ENCODE measurements at regions not wholly inside any gene's neighbourhood (a gene's known extent, or its start where the extent isn't known, plus 50 kb on each side); places are given as distances from the start of the nearest gene placed in this dataset.

- WGBS (ENCODE audit: insufficient coverage, low coverage, low lambda C conversion rate, missing lambda C conversion rate) = 19% methylated on average over 2 of the region's 2 CpGs
- H3K36me3 ChIP-seq = no peaks in the 10 kb centered on the region
- TF ChIP-seq POLR2A (IDR thresholded peaks at IDR 0.05) = no peak
- TF ChIP-seq, protein P1, sequence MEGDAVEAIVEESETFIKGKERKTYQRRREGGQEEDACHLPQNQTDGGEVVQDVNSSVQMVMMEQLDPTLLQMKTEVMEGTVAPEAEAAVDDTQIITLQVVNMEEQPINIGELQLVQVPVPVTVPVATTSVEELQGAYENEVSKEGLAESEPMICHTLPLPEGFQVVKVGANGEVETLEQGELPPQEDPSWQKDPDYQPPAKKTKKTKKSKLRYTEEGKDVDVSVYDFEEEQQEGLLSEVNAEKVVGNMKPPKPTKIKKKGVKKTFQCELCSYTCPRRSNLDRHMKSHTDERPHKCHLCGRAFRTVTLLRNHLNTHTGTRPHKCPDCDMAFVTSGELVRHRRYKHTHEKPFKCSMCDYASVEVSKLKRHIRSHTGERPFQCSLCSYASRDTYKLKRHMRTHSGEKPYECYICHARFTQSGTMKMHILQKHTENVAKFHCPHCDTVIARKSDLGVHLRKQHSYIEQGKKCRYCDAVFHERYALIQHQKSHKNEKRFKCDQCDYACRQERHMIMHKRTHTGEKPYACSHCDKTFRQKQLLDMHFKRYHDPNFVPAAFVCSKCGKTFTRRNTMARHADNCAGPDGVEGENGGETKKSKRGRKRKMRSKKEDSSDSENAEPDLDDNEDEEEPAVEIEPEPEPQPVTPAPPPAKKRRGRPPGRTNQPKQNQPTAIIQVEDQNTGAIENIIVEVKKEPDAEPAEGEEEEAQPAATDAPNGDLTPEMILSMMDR (IDR thresholded peaks at IDR 0.05) = no peak
- no peak overlapping the region for H3K27ac ChIP-seq
- H3K27me3 ChIP-seq = no peaks in the 10 kb centered on the region
- H3K9me3 ChIP-seq = no peaks in the 10 kb centered on the region
- ATAC-seq = no peak
- no peak for DNase-seq
- H3K4me1 ChIP-seq = no peaks in the 10 kb centered on the region
- intact Hi-C loops (cut with DNase I) = no loop called here
- no peak overlapping the region for H3K4me3 ChIP-seq
Measured at GRCh38 chr4:123936621-123937043, 540.0 kb downstream of the SPRY1 start.

GRCh38 chr4:123937581-123937980 lies 541.0 kb downstream of the SPRY1 start:
- no peak overlapping the region for H3K4me3 ChIP-seq
- DNase-seq (no peak), ATAC-seq (no peak)
- 75% methylated on average over 4 of the region's 4 CpGs for WGBS (ENCODE audit: insufficient coverage, low coverage, low lambda C conversion rate, missing lambda C conversion rate)
- no peaks in the 10 kb centered on the region for H3K4me1 ChIP-seq
- H3K36me3 ChIP-seq = no peaks in the 10 kb centered on the region
- no peaks in the 10 kb centered on the region for H3K27me3 ChIP-seq
- no peak overlapping the region for H3K27ac ChIP-seq
- no peaks in the 10 kb centered on the region for H3K9me3 ChIP-seq
- intact Hi-C loops (cut with DNase I) = no loop called here
- TF ChIP-seq, protein P1 (IDR thresholded peaks at IDR 0.05) = no peak
- no peak for TF ChIP-seq POLR2A (IDR thresholded peaks at IDR 0.05)

DNA sequence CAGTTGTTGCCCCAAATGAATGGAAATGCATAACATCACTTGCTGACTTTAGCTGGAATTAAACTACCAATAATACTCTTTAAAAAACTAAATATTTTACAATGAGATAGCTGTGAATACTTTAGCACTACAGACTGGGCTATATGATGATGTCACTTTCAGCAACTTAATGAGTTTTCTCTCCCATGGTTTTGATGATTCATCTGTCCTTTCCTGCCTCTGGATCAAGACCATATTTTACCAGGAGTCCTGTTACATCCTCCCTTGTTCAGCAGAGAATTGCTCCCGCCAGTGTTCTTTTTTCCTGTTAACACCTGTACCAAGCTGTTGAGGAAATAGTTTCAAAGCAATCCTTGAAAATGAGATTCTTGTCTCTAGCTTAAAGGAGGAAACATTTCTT lies 543.0 kb downstream of the SPRY1 start:
- no peaks in the 10 kb centered on the region for H3K4me1 ChIP-seq
- DNase-seq = no peak
- H3K27ac ChIP-seq = no peak overlapping the region
- no peaks in the 10 kb centered on the region for H3K36me3 ChIP-seq
- H3K27me3 ChIP-seq = no peaks in the 10 kb centered on the region
- TF ChIP-seq, protein P1 (IDR thresholded peaks at IDR 0.05) = no peak
- no peak for TF ChIP-seq POLR2A (IDR thresholded peaks at IDR 0.05)
- no peaks in the 10 kb centered on the region for H3K9me3 ChIP-seq
- 47% methylated on average over 1 of the region's 1 CpG for WGBS (ENCODE audit: insufficient coverage, low coverage, low lambda C conversion rate, missing lambda C conversion rate)
- ATAC-seq = no peak
- no peak overlapping the region for H3K4me3 ChIP-seq
- intact Hi-C loops (cut with DNase I) = no loop called here

DNA sequence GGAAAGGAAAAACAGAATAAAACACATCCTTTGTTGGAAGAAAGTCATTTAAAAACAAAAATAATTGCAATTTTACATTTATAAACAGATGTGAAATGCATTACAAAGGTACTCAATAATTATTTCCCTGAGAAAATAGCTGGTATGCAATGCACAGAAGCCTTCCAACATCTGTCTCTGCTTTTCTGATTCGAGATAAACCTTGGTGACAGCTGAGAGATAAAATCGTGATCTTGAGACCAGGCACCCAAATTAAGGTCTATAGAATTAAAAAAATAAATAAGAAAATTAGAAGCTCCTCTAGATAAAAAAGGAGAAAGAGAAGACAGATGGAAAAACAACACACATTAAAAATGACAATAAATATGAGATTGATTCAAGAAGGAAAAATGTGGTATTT lies 544.0 kb downstream of the SPRY1 start:
- WGBS (ENCODE audit: insufficient coverage, low coverage, low lambda C conversion rate, missing lambda C conversion rate) = 35% methylated on average over 2 of the region's 2 CpGs

More for the DNA sequence above, 544.0 kb downstream of the SPRY1 start:
- Histone ChIP-seq H3K27me3 (no peaks in the 10 kb centered on the region), H3K4me3 (no peak overlapping the region), H3K4me1 (no peaks in the 10 kb centered on the region), H3K9me3 (no peaks in the 10 kb centered on the region), H3K36me3 (no peaks in the 10 kb centered on the region), H3K27ac (no peak overlapping the region)
- ATAC-seq = no peak
- no peak for DNase-seq
- no peak for TF ChIP-seq POLR2A (IDR thresholded peaks at IDR 0.05)
- TF ChIP-seq, protein P1 (IDR thresholded peaks at IDR 0.05) = no peak
- intact Hi-C loops (cut with DNase I) = no loop called here
